ENCODE measurements at regions not wholly inside any gene's neighbourhood (a gene's known extent, or its start where the extent isn't known, plus 50 kb on each side); places are given as distances from the start of the nearest gene placed in this dataset.

DNA sequence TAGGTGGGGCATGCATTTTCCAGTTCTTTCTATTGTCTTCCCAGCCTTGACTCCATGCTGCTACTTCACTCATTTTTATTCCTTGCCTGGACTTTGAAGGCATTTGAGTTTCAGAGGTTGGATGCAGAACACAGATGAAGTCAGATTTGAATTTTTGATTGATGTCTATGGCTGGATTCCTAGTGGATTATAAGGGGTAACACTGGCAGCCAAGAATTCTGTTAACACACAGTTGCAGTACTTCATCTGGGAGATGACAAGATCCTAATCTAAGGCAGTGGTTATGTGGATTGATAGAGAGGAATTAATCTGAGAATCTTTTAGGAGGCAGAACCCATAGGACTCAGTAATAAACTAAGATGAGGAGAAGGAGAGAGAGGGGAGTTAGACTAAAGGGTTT, 439.0 kb upstream of the USP24 start:
- TF ChIP-seq, protein P1, sequence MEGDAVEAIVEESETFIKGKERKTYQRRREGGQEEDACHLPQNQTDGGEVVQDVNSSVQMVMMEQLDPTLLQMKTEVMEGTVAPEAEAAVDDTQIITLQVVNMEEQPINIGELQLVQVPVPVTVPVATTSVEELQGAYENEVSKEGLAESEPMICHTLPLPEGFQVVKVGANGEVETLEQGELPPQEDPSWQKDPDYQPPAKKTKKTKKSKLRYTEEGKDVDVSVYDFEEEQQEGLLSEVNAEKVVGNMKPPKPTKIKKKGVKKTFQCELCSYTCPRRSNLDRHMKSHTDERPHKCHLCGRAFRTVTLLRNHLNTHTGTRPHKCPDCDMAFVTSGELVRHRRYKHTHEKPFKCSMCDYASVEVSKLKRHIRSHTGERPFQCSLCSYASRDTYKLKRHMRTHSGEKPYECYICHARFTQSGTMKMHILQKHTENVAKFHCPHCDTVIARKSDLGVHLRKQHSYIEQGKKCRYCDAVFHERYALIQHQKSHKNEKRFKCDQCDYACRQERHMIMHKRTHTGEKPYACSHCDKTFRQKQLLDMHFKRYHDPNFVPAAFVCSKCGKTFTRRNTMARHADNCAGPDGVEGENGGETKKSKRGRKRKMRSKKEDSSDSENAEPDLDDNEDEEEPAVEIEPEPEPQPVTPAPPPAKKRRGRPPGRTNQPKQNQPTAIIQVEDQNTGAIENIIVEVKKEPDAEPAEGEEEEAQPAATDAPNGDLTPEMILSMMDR (IDR thresholded peaks at IDR 0.05 in 8 of 11, conservative IDR thresholded peaks at IDR 0.05 in 3 of 11), result no peak
- no peak for TF ChIP-seq POLR2AphosphoS5 (IDR thresholded peaks at IDR 0.05)
- TF ChIP-seq POLR2A (IDR thresholded peaks at IDR 0.05), result no peak
